HUES64 (cell line): ENCODE measurements at regions not wholly inside any gene's neighbourhood (a gene's known extent, or its start where the extent isn't known, plus 50 kb on each side); places are given as distances from the start of the nearest gene placed in this dataset.

Source experiments
- H3K27ac ChIP-seq: 2 replicates; pipeline ENCODE4 v1.7.0; 2013; ENCODE audit warnings: low read depth, low read length, inconsistent platforms
- H3K27me3 ChIP-seq: 2 replicates; pipeline ENCODE4 v1.6.1; 2013; ENCODE audit warnings: mild to moderate bottlenecking, low read length; ENCODE audit not compliant: insufficient read depth
- H3K36me3 ChIP-seq: 2 replicates; pipeline ENCODE4 v1.6.1; 2013; ENCODE audit warnings: mild to moderate bottlenecking, low read length; ENCODE audit not compliant: insufficient read depth
- H3K4me1 ChIP-seq: 2 replicates; pipeline ENCODE4 v1.6.1; 2013; ENCODE audit warnings: mild to moderate bottlenecking, low read length, moderate library complexity; ENCODE audit not compliant: insufficient read depth
- H3K4me3 ChIP-seq: 2 replicates; pipeline ENCODE4 v1.5.1; 2013; ENCODE audit warnings: mild to moderate bottlenecking, low read length, moderate library complexity
- H3K9ac ChIP-seq: 2 replicates; pipeline ENCODE4 v1.6.1; 2013; ENCODE audit warnings: mild to moderate bottlenecking, low read depth, low read length
- H3K9me3 ChIP-seq: 2 replicates; pipeline ENCODE4 v1.6.1; 2013; ENCODE audit warnings: low read depth, low read length; ENCODE audit not compliant: insufficient read depth
- WGBS: fragments of 150-250, 120-280 bp; methylation state at CpG from one replicate; pipeline ENCODE4 v1.1.7; 2013; ENCODE audit warnings: missing lambda C conversion rate; 5-methylcytosine and 5-hydroxymethylcytosine counted together

DNA sequence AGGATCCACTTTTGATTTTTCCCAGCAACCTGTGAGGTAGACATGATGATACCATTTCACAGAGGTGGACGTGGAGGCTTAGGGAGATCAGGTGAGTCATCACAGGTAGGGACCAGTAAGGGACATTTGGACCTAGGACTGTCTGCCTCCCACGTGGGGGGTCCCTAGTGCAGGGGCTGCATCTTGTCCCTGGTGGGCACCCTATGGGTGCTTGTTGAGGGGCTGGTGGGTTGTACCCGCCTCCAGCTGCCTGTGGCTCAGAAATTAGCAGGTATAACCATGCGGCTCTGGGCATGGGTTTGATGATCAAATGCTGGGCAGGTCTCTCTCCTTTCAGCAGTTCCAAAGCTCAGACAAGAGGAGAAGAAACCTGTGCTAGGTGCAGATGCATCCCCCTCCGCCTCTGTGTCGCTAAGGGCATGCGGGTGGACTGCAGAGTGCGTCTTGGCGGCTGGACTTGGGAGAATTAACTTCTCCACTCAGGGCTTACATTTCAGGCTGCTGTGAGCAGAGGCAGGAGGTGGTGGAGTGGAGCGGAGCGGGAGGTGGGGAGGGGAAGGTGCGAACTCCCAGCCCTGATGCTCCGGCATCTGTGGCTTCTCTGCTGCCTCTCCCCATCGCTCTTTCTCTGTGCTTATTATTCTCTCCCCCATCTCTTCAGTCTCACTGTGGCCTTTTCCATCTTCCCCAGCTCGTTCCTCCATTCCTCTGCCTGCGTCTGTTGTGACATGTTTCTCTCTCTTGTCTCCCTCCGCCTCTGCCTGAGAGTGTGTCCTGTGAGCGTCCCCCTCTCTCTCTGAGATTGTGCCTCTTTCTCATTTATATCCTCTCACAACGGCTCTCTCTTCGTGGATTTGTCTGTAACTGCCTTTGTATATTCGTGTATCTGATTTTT, 146.8 kb downstream of the PTPRU start:
- Histone ChIP-seq H3K27ac (no peak overlapping the region), H3K9ac (no peak overlapping the region), H3K9me3 (peaks cover 13% of the 10 kb centered on the region), H3K27me3 (no peaks in the 10 kb centered on the region), H3K4me1 (peaks cover 8% of the 10 kb centered on the region; the same call in 1 of the 2 replicates), H3K4me3 (no peak overlapping the region), H3K36me3 (no peaks in the 10 kb centered on the region)
- 78% methylated on average over 21 of the region's 21 CpGs for WGBS

DNA sequence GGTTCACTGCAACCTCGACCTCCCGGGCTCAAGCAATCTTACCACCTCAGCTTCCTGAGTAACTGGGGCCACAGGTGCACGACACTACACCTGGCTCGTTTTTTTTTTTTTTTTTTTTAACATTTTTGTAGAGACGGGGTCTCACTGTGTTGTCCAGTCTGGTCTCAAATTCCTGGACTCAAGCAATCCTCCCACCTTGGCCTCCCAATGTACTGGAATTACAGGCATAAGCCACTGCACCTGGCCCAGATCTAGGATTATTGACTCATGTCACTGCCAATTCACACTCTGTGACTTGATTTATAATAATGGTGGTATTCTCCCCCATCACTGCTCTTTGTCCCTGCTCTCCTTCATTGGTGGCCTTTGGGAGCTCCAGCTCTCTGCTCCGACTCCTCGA, 145.1 kb downstream of the PTPRU start:
- Histone ChIP-seq H3K27ac (no peak overlapping the region), H3K4me3 (no peak overlapping the region), H3K9ac (no peak overlapping the region), H3K27me3 (no peaks in the 10 kb centered on the region), H3K36me3 (no peaks in the 10 kb centered on the region), H3K4me1 (peaks cover 8% of the 10 kb centered on the region; the same call in 1 of the 2 replicates), H3K9me3 (peaks cover 23% of the 10 kb centered on the region)
- 97% methylated on average over 7 of the region's 7 CpGs for WGBS

DNA sequence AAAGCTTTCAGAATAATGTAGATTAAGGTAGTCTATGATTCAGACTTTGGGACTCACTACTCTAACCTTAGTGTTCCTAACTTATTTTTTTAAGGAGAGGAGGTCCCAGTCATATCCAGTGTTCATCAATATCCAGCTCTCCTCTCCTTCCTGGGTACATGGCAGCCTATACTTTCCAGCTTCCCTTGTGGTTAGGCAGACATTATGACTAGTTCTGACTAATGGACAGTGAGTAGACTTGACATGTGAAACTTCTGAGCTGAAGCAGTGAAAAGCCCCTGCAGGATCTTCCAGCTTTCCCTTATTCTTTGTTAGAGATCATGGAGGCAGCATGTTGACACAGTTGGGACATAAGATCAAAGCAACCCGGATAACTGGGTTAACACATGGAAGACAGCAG, 144.2 kb downstream of the PTPRU start:
- H3K27ac ChIP-seq = no peak overlapping the region
- WGBS = 57% methylated on average over 1 of the region's 1 CpG
- H3K4me3 ChIP-seq = no peak overlapping the region
- H3K27me3 ChIP-seq = no peaks in the 10 kb centered on the region
- H3K9me3 ChIP-seq = peaks cover 26% of the 10 kb centered on the region
- H3K4me1 ChIP-seq = peaks cover 8% of the 10 kb centered on the region; the same call in 1 of the 2 replicates
- no peaks in the 10 kb centered on the region for H3K36me3 ChIP-seq
- no peak overlapping the region for H3K9ac ChIP-seq

DNA sequence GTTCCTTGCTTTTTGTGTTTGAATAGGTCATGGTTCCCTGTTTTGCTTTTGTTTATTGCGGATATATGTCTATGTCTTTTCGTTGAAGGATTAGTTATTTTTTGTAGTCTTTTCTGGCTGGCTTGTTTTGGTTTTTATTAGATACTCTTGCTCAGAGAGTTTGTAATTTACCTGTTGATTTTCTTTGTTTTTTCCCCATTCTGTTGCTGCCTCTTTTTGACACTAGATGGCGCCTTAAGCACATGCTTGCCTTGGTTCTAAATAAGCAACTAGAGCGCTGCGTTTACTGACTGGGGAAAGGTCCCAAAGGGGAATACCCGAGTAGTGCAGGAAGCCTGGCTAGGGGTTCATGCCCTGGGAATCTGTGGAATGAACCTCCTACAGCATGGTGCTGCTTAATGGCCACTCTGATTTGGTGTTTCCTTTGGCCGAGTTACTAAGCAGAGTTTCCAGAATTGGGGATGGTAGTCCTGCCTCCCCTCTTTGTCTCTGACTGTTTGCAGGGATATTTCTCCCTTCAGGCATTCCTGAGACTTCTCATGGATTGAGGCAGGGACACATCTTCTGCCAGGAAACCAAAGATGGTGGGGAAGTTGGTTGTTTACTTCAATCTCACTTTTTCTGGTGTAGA, 143.2 kb downstream of the PTPRU start:
- Histone ChIP-seq H3K4me3 (no peak overlapping the region), H3K27ac (no peak overlapping the region), H3K27me3 (no peaks in the 10 kb centered on the region), H3K9me3 (peaks cover 29% of the 10 kb centered on the region), H3K4me1 (peaks cover 8% of the 10 kb centered on the region; the same call in 1 of the 2 replicates), H3K36me3 (no peaks in the 10 kb centered on the region), H3K9ac (no peak overlapping the region)
- 28% methylated on average over 7 of the region's 7 CpGs for WGBS
